Fibroblast of skin of scalp (primary cell): ENCODE measurements at regions not wholly inside any gene's neighbourhood (a gene's known extent, or its start where the extent isn't known, plus 50 kb on each side); places are given as distances from the start of the nearest gene placed in this dataset.
A peak's percentile ranks its signal among the peaks of the same experiment; 100 is the strongest.

Experiments
- DNase-seq: peaks from one replicate; pipeline ENCODE4 v3.0.0-alpha.2; 2013

DNA sequence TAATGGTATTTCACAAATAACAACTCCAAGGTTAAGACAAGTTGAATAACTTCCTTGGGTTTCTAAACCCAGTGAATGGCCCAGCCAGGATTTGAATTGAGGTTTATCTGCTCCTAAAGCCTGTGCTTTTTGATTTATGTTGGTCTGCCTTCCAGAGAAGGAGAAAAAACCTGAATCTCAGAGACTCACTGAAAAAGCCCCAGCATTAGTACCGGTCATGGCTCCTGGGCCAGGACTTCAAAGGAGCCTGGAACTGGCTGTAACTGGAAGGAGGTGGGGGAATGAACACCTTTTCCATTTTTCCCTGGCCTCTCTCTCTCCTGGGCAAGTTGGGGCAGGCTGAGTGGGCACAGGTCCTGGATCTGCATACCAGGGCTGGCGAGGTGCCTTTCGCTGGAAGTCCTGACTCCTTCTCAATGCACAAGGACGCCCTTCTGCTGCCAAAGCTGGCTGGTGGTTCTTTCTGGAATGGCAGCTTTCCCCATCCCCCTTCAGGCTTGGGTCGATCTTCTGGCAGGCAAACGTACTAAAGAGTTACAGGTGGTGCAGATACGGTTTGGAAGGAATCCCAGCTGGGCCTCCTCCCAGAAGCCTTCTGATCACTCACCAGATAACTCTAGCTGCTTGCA lies 268.2 kb downstream of the PTEN start:
- no peak for DNase-seq

DNA sequence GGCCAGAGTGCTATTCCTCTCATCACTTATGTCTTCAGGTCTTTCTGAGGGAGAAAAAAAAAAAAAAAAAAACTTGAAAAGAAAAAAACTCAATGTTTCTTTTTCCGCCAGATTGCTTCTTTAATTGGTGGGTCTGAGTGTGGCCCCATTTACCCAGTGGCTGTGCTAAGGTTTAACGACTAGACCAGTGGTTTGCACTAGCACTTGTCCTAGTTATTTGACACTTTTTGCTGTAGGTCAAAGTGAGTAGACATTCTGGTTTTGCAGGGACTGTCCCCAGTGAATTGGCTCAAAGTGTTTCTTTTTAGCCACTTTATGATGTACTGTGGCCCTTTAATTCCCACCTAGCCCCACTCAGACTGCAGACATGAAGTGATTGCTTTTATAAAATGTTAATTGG lies 273.3 kb downstream of the PTEN start:
- no peak for DNase-seq

DNA sequence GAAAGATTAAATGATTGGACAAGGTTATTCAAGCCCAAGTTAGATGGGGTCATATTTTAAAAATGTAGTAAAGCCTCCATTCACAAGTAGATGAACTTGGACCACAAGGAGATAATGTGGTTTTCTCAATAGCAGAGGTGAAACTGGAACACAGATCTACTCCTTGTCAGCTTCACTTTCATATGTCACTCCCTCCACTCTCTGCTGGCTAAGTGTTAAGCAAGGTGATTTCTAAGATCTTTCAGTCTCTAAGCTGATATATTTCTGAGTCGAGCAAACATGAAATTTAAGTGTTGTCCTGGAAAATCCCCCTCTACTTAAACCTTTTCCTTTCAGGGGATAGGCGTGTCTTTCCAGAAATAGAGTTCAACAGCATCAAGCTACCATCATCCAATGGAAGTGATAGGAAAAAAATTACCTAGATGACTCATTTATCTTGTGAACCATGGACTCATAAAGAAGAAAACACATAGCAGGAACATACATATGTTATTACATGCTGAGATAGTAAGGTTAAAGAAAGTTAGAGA lies 275.0 kb downstream of the PTEN start:
- DNase-seq: no peak

DNA sequence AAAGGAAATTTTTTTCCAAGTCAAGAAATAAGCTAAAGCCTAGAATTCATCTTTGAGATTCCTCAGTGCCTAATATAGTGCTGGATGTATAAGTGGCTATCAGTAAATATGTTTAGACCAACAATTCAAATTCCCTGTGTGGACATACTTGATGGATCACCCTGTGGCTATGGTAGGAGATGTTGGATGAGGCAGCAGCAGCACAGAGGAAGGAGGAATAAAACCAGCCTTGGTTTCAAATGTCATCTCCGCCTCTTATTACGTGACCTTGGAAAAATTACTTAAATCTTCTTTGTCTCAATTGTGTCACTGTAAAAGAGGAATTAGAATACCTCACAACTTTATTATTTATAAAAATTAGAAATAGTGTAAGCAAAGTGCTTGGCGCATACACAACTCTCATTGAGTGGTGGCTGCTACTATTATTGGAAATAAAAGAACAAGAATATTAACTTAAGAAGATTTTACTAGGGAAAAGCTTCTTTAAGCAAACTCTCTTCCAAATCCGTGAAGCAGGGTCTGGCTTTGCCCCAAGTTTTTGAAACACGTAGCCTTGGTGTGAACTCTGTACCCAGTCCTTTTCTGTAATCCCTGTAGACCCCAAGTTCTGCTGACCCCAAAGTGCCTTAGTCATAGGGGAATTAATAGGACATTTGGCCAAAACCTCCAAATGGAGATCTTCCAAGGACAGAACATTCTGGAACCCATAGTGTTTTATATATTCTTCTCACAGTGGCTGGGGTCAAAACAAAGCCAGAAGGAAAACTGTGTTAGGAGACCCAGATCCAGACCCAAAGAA lies 283.8 kb downstream of the PTEN start:
- no peak for DNase-seq

DNA sequence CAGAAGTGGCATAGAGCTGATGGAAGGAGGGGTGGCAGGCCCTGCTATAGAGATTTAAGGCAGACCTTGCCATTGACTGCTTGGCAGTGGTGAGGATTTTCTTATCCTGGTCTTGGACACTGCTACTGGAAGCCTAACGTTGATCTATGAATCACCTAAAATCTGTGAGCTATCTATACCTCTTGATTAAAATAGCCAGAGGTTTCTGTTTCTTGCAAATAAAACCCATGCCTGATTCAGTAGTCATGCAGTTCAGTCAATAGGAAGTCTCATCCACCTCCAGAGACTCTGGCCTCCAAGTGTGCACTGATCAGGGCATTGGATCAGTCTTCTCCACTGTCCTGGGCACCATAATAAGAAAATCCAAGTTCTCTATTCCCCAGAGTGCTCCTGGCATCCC lies 286.5 kb downstream of the PTEN start:
- peak; percentile 18 for DNase-seq

DNA sequence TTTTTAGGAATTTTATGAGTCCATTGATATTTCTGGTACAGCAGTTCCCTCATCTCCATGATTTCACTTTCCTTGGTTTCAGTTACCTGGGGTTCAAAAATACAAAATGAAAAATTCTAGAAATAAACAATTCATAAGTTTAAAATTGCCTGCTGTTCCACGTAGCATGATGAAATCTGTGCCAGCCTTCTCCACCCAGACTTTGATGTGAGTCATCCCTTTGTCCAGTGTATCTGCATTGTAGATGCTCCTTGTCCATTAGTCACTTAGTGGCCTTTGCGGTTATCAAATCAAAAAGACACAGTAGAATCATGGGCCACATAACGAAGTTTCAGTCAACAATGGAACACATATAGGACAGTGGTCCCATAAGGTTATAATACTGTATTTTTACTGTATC lies 286.9 kb downstream of the PTEN start:
- DNase-seq: peak; percentile 63

DNA sequence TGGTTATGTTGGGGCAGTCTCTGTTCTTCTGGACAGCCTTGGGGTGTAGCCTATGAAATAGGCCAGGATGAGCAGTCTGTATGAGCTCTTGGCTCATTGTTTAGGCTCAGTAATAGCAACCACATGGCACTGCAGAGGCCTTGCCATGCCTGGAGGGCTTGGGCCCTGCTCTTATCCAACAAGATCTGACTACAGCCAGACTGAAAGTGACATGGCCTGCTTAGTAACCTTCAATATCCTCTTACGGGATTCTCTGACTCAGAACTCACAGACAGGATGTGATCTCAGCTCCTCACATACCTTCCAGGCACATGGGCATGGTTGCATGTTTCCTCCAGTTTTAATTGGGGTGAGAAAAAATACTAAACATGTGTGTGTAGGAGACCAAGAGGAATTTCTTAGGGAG lies 289.3 kb downstream of the PTEN start:
- peak; percentile 96 for DNase-seq

DNA sequence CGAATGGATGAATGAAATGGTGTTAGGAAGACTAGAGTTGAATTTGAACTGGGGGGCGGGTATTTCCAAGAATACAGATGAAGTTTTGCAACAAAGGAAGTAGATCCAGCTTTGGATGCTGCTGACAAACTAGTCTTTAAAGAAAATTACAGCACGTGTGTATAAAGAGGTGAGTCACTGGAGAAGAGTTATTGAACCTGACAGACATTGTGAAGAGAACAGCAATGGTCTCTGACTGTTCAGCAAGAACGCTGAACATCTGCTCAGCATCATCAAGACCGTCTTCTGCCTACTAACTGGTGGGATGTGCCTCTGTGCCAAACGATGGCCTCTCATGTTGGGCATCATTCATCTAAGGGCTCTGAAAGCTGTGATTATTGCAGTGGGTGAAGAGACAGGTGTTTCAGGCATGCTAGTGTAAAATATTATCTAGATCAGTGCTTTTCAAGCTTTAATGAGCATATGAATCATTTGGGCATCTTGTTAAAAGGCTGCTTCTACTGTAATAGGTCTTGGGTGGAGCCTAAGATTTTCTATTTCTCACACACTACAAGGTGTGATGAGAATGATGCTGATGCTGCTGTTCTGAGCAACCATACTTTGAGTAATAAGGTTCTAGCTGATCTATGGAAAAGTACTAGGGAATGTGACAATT lies 291.3 kb downstream of the PTEN start:
- no peak for DNase-seq

DNA sequence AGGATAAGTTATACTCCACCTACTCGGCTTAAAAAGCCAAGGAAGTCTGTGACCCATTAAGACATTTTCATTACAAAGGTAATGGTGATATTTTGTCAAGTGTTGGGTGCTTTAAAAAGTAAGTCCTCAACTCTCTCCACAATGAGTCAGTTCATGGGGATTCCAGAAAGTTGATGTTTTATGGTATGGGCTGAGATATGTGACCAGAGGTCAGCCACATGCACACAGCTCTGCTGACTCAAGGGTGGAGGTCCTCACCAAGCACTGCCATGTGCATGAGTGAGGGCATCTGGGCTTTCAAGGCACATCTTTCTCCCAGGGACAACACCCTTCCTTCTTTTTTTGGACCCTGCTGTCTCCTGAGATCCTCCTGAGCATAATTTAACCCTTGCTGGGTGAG lies 292.9 kb downstream of the PTEN start:
- peak; percentile 70 for DNase-seq

DNA sequence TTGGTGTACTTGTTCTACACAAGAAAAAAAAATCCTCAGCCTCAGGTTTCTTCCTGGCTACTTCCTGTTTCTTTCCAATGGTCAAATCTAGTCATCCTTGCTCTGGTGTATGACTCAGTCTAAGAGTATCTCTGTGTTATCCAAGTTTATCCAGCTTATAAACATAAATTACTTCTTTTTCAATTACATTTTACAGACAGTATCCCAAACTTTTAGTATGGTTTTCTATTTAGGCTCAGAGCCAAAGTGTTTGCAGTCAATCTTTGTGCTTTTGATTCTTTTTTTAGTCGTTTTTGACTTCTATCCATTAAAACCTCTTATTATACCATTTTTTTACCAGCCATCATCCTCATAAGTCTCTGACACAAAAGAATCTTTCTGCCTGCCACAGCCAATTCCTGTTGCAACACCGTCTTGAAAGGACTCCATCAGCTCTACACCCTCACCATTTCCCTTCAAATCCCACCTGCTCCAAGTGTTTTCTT lies 294.6 kb downstream of the PTEN start:
- peak; percentile 82 for DNase-seq

DNA sequence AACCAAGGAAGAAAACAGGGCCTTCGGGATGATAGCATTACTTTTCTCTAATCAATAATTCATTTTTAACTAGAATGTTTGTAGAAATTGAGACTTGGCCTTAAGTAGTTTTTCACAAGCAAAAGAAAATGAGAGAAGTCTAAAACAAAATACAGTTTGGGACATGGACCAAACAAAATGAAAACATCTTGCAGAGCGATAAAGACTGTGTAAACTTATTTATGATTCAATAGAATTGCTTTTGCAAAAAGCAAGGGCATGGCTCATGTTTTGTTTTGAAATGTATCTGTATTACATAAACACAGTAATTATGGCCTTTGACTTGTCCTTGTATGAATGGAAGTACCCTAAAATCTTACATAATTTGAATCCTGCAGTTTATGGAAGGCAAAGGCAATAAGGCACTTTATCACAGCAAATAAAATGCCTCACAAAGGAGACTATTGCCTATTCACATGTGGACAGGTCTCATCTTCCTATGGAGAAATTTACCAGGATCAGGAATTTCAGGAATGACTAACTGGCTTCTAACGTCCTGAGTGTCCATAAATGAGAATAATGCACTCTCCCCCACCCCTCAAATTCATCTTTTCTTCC lies 295.2 kb downstream of the PTEN start:
- no peak for DNase-seq

DNA sequence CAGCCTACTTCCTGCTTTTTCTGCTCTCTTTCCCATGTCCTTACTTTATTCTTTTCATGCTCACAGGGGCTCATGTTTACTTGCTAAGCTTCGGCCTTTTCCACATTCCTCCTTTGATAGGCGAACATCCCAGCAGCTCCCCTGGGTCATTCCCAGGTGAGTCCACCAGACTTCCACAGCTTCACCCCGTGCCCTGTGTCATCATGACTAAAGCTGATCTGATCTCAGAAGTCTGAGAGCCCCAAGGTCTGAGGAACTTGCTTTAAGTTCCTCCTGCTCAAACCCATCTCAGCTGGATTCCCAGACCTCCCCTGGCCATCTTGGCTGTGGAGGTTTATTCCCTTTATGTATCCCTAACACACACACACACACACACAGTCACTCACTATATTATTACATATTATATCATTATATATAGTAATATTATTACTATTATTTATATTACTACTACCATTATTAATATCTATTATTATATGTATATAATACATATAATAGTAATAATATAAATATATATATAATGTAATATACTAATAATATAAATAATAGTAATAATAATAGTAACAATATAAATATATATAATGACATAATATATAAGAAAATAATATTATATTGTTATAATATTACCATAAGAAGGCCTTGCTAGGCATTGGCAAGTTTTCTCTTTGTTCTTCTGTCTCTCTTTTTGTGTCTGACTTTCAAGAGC lies 295.9 kb downstream of the PTEN start:
- no peak for DNase-seq

DNA sequence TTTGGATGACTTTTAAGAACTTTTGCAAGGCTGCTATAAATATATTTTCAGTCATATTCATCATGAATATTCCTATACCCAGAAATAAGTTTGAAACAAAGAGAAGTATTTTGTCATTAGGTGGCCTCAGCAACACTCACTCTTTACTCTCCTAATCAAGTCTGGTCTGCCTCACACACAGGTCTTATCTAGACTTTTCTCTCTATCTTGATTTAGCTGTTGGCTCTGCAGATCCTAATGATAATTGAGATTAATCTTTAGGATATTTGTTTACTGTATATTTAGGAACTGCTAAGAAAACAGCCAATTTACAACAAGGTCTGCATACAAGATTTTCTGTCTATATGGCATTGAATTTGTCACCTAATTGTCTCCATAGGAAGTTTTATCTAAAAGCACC lies 297.6 kb downstream of the PTEN start:
- no peak for DNase-seq

DNA sequence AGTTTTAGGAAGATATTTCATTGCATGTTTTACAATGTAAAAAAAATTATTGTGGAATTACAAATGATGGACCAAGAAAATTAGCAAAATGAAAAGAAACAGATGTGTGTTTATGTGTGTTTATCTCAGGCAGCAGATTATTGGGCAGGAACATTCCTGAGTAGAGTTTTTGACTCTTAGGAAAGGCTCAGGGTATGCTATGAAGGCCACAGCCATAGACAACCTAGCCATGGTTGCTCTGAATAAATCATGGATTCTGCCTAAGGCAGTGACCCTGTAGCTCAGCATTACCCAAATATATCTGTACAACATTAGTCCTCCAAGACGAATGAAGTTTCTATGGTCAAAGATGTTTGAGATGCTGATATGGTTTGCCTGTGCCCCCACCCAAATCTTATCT lies 298.3 kb downstream of the PTEN start:
- no peak for DNase-seq

DNA sequence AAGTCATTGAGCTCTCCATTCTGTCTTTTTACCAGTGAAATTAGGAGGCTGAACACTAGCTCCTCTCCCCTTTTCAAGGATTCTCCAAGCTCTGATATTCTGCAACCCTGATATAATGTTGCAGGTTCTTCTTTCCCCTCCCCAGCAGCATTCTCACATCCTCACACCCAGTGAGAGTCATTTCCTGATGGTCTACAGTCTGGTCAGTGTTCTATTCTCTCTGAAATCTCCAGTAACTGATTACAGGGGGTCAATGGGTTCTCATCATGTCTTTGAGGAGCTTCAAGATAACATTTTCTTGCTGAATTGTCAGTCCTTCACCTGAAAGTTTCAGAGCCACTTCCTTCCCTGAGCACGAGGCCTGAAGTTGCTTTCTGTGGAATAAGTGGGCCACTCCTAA lies 299.4 kb downstream of the PTEN start:
- DNase-seq: no peak

DNA sequence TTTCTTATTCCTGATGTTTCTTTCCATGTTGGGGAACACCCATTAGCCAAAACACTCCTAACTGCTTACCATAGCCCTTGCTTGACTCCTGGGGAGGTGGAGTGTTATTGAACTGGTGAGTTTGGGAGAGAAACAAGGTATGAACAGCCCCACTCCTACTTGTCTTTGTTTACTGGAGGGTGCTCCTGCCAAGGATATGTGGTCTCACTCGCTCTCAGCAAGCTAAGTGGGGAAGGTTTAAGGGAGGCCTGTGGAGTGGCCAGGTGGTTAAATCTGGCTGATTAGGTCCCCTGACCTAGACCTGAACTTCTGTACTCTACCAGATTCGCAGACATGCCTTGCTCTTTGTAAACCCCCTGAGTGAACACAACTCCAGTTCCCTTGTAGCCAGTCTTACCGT lies 300.1 kb downstream of the PTEN start:
- no peak for DNase-seq

DNA sequence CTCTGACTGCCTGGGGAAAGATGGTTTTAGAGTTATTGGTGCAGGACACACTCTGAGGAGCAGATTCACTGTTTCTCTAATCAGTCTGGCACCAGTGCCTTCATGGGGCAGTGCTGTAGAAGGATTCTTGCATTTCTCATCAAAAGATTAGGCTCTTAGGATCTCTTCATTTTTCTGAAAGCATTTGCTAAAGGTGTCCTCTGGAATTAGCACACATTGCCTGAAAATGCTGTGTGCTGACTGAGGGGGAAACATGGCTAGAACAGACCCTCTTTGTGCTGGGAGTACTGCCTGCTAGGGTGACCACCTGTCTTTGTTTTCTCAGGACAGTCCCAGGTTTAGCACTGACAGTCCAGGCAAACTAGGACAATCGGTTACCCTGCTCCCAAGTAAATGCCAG lies 301.0 kb downstream of the PTEN start:
- DNase-seq: no peak

DNA sequence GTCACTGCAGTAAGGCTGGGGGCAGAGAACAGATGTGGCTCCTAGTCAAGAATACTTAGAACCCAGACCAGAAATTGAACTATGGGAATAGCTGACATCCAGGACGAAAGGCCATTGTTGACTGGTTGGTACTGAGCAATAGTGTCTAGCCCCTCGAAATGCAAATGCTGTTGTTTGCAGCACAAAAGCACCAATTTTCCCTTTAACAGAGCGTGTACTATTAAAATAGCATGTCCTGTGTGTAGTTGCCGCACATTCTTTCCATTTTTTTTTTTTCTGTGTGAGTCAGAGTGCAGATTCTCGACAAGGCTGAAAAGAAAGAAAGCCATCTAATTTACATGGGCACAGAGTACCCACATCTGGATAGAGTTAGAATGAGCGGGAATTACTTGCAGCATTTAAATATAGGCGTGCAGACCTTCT lies 302.4 kb downstream of the PTEN start:
- peak; percentile 90 for DNase-seq

DNA sequence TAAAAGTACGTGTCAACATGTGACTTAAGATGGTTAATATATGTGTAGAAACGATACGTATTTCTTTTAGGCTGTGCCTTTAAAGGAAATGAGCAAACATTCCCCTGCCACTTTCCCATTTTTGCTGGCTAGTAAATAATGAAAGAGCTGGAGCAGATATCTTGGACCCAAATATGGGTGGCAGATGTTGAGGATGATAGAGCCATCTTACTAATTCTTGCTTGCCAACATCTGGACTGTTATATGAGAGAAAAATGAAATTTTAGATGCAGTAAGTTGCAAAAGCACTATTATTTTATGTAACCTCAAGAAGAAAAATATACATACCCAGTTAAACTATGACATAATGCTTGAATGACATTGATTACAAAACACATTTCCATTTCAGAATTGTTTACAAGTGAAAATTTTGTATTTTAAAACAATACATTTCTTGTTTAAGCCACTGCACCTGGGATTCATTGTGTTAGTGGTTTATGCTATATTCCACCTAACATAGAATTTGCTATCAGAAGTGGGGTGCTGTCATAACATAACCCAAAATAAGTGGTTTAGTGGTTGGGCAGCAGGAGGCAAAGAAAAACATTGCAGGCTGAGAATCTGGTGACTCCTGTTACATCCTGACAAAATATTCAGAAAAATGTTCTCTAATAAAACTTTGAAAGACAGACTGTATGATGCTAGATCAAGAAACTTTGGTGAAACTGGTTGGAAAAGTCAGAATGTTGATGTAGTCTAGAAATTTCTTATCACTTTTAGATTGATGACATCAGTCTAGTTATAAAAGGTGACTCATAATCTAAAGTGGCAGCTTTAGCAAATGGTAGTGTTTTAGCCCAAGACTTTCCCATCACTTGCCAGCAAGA lies 305.0 kb downstream of the PTEN start:
- no peak for DNase-seq

DNA sequence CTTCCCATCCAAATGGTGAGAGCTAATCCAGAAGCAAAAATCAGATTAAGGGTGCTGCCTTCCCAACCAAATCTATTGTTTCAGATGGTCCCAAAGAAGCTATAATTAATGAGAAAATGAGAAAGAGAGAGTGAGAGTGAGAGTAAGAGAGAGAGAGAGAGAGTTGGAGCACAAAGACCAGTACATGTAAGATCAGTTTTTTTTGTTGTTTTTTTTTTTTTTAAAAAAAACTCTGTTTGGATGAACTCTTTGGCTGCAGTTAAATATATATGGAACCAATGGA lies 305.6 kb downstream of the PTEN start:
- DNase-seq: no peak

DNA sequence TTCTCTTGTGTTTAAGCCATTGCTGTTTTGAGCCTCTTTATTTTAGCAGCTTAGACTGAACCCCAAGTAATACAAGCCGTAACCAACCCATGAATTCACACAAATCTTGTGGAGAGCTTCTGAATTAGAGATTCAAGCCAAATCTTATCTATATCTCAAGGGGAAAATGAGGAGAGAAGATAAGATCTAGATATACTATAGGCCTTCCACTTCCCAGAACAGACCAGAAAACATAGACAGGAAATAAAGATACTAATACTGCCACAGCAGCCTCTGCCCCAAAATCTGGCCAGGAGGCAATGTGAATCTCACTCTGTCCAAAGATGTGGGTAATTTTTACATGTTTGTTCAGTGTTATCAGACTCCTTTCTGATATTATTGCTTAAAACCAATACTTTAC lies 307.2 kb downstream of the PTEN start:
- DNase-seq: no peak

DNA sequence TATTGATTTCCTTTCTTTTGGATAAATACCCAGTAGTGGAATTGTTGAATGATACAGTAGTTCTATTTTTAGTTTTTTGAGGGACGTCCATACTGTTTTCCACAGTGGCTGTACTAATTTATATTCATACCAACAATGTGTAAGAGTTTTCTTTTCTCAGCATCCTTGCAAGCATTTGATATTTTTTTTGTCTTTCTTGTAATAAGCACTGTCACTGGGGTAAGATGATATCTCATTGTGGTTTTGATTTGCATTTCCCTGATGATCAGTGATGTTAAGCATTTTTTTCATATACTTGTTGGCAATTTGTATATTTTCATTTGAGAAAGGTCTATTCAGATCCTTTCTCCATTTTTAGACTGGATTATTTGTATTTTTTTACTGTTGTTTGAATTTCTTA lies 308.7 kb downstream of the PTEN start:
- no peak for DNase-seq
